Esophagus mucosa (tissue), 1 donor: ENCODE measurements at regions not wholly inside any gene's neighbourhood (a gene's known extent, or its start where the extent isn't known, plus 50 kb on each side); places are given as distances from the start of the nearest gene placed in this dataset.
"Not testable (repeated sequence)": the region's sequence is repeated elsewhere in the genome, so short reads cannot be mapped to it uniquely, and the experiment has no call there.

Experiments
- ATAC-seq: fragments of 200-7000 bp; cut with Tn5 transposase; one replicate; pipeline ENCODE4 v1.9.1; 2020
- donor health status: DM: yes; HTN: yes; CAD: no.

DNA sequence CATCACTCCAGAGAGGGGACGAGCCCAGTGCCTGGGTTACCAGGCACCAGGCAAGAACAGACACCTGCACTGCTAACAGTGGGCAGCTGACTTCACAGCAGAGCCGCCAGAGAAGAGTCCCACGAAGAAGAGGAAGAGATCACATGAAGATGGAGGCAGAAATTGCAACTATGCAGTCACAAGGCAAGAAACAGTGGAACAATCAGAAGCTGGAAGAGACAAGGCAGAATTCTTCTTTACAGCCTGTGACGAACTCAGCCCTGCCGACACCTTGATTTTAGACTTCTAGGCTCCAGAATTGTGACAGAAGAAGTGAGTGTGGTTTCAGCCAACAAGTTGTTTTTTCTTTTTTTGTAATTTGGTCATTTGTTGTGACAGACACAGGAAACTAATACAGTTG lies 59.2 kb downstream of the IL12A start:
- no peak for ATAC-seq

DNA sequence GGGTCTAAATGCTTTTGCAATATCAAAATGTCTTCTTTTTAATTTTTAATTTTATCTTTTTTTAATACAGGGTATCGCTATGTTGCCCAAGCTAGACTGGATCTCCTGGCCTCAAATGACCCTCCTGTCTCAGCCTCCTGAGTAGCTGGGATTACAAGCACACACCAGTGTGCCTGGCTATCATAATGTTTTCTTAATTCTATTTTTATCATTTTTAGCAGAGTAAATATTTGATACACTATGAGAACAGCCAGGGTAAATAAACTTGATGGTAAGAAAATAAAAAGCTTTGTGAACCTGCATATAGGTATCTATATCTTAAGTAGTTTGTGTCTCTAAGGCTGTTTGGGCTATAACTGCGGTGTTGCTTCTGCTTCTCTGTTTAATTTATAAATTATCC lies 60.4 kb downstream of the IL12A start:
- no peak for ATAC-seq

DNA sequence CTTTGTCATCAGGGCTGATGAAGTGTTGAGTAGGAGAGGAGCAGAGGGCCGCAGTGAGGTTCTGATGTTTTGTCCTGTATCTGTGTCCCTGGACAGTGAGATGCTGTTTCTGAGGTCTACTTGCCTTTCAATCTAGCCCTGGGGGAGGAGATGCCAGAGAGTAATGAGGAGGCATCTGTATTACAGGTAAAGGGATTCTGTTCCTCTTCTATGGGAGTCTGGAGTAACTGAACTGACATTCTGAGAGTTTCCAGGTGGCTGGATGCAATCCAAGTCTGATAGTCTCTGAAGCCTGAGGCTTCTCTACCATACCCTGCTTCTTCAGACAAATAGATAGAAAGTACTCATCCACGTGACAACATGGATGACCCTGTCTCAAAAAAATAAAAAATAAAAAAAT lies 60.9 kb downstream of the IL12A start:
- ATAC-seq: no peak

DNA sequence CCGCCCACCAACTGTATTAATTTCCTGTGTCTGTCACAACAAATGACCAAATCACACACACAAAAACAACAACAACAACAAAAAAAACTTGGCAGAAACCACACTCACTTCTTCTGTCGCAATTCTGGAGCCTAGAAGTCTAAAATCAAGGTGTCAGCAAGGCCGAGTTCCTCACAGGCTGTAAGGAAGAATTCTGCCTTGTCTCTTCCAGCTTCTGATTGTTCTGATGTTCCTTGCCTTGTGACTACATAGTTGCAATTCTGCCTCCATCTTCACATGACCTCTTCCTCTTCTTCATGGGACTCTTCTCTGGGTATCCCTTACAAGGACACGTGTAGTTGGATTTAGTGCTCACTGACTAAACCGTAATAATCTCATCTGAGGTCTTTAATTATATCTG lies 61.4 kb downstream of the IL12A start:
- ATAC-seq: no peak

DNA sequence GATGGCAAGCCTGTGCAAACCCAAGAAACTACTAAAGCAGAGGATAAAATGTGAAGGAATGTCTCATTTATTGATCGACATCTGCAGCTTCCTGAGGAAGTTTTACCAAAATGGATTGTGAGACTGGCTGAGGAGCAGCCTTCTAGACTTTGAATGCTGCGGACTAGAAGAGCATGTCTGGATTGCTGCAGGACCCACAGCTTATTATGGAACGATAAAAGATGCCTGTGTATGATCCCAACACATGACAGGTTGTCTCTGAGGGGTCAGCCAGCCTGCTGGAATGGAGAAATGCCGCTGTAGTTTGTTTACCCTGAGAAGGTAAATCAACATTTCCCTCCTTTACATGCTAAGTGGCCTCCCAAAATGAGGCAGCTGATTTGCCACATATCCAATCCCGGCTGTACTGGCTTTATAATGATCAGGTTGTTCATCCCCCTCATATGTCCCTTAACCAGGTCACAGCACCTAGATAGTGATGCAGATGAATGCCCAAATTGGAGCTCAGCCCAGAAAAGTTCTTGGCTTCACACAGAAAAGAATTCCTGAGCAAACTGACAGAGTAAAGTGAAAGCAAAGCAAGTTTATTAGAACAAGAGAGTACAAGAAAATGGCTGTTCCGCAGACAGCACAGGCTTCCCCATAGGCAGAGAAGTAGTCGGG lies 63.9 kb downstream of the IL12A start:
- no peak for ATAC-seq

DNA sequence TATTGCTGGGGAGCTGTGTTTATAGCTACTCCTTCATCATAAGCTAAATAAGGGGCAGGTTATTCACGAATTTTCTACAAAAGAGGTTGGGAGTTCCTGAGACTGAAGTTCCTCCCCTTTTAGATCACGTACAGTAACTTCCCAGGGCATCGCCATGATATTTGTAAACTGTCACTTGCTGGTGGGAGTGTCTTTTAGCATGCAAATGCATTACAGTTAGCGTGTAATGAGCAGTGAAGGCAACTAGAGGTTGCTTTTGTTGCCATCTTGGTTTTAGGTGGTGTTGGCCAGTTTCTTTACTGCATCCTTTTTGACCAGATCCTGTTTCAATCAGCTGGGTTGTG lies 64.4 kb downstream of the IL12A start:
- ATAC-seq: no peak

DNA sequence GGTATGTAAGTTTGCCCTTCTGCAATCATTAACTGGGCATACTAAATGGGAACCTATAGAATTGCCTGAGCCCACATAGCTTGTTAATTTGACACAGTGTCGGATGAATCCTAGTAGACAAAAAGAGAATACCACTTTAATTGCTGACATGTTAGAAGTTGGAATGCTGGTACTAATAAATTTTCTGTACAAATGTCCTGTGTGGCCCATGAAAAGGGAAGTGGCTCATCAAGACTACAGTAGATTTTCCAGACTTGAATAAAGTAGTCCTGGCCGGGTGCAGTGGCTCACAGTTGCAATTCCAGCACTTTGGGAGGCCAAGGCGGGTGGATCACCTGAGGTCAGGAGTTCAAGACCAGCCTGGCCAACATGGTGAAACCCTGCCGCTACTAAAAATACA lies 66.2 kb downstream of the IL12A start:
- not testable (repeated sequence) for ATAC-seq

DNA sequence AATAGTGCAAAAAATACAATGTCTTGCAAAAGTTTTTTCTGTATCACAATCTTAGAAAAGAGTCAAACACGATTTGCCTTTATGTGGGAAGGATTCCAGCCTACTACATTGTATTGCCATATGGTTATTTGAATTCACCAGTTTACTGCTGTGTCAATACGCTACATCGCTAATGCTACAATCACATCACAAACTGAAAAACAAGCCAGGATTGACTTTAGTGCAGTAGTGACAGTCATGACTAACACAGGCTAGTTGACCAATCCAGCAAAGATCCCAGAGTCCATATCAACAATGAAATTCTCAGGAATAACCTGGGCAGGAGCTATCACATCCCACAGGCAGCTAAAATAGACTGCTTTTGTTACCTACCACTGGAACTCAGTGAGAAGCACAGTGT lies 67.0 kb downstream of the IL12A start:
- ATAC-seq: no peak

DNA sequence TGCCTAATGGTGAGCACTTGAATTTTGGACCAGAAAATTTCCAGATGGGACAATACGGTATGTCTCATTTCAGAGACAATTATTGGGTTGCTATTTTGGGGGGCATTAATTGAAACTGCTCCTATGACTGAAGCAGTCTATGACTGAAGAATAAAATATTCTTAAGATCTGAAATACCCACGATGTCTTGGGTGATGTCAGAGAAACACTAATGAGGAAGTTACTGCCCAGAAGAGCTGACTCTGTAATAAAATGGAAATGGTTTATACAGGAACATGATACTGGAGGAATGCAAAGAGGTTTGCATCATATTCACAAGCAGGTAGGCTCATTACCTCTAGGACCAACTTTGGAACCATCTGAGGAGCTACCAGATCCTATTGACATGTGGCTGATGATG lies 68.7 kb downstream of the IL12A start:
- ATAC-seq: no peak

DNA sequence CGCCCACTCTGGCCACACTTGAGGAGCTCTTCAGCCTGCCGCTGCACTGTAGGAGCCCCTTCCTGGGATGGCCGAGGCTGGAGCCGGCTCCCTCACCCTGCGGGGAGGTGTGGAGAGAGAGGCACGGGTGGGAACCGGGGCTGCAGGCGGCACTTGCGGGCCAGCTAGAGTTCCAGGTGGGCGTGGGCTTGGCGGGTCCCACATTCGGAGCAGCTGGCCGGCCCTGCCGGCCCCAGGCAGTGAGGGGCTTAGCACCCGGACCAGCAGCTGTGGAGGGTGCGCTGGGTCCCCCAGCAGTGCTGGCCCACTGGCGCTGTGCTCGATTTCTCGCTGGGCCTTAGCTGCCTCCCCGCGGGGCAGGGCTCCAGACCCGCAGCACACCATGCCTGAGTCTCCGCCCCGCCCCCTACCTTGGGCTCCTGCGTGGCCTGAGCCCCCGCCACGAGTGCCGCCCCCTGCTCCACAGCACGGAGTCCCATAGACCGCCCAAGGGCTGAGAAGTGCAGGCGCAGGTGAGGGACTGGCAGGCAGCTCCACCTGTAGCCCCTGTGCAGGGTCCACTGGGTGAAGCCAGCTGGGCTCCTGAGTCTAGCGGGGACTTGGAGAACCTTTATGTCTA lies 71.9 kb downstream of the IL12A start:
- ATAC-seq: no peak

DNA sequence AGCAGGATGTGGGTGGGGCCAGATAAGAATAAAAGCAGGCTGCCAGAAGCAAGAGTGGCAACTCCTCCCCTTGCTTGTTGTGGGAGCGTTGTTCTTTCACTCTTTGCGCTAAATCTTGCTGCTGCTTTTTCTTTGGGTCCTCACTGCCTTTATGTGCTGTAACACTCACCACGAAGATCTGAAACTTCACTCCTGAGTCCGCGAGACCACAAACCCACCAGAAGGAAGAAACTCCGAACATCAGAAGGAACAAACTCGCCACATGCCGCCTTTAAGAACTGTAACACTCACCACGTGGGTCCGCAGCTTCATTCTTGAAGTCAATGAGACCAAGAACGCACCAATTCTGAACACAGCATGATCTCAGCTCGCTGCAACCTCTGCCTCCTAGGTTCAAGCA lies 72.9 kb downstream of the IL12A start:
- no peak for ATAC-seq

DNA sequence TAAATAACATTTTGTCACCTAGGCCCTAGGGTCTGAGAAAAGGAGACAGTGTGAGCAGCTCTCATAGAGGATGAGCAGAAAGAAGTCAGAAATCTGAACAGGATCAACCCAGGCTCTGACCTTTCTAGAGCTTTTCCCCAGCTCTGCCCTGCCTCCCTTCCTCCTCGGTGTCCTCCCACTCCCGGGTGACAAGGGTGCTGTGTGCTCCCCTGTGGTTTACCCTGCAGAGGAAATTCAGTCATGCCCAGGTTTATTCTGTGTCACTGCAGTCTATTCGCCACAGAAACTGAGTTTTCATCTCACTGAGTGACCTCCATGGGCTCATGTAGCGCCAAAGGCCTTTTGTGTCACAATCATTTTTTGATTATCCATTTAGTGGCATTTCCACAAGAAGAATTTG lies 76.6 kb downstream of the IL12A start:
- ATAC-seq: no peak

DNA sequence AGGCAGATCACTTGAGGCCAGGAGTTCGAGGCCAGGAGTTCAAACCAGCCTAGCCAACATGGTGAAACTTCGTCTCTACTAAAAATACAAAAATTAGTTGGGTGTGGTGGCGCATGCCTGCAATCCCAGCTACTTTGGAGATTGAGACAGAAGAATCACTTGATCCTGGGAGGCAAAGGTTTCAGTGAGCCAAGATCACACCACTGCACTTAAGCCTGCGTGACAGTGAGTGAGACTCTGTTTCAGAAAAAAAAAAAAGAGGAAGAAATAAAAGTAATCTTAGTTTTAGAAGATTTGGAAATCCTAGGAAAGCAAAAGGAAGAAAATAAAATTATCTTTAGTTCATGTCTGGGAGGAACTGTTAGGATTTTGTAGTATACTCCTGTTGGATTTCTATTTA lies 77.2 kb downstream of the IL12A start:
- no peak for ATAC-seq

DNA sequence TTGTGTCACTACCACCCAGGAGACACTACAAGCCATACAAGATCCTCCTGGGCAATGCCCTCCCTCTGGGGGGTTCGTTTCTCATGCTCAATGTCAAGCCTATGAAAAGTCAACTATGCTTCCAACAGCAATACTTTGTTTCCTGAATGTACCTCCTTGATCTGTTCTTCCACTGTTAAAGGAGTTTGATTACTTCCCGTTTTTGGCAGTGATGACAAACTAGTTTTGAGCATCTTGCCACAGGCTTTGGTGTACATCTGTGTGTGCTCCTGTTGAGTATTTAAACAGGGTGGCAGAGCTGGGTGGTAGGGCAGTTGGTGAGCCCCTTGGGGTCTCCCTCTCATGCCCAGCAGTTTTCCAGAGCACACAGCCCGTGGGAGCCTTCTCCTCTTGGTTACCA lies 81.4 kb downstream of the IL12A start:
- ATAC-seq: no peak

DNA sequence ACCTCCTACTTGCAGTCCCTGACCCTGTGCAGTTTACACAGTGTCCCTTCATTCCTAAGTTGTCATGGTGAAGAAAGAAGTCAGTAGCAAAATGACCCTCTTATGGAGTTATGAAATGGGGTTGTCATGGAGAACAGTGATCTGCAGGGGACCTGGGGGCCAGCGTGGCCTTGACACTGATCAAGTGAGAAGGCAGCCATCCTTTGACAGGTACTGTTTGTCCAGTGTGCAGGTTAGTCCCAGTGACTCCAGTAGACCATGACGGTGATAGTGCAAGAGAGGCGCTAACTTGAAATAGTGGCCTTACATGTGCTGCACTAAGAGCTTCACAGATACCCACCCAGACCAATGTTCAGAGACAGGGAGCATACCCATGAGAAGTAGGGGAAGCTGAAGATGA lies 87.9 kb downstream of the IL12A start:
- no peak for ATAC-seq

DNA sequence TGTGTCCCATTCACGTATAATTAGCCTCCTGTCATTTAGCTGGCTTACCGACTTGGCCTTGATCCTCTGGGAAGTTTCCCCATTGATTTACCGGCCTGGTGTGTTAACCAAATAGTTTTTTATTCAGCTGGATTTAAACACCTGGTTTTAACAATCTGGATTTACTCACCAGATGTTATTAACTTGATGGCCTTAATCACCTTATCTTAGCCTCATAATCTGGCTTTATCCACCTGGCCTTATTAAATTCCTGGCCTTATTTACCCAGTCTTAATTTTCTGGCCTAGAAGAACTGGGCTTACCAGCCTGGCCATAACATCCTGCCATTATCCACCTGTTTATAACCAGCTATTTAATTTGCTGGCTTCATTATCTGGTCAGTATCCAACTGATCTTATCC lies 89.9 kb downstream of the IL12A start:
- ATAC-seq: peak; percentile 53

DNA sequence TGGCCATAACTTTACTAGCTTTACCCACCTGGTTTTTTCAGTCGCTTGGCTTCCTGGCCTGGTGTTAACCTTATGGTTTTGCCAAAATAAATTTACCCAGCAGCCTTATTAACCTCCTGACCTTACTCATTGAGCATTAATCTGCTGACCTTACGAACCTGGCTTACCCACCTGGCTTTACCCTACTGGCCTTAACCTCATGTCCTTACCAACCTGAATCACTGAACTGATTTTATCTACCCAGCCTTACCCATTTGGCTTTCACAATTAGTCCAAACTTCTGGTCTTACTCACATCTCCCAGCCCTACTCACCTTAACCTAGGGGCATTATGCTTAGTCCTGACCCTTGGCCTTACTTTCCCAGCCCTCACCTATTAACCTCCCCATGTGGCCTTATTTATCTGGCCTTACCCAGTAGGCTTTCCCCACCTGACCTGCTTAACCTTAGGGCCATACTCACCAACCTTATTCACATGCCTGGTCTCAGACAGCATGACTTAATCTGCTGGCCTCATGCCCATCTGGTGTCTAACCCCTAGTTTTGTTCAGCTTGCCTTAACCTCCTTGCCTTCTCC lies 93.4 kb downstream of the IL12A start:
- peak; percentile 44 for ATAC-seq

DNA sequence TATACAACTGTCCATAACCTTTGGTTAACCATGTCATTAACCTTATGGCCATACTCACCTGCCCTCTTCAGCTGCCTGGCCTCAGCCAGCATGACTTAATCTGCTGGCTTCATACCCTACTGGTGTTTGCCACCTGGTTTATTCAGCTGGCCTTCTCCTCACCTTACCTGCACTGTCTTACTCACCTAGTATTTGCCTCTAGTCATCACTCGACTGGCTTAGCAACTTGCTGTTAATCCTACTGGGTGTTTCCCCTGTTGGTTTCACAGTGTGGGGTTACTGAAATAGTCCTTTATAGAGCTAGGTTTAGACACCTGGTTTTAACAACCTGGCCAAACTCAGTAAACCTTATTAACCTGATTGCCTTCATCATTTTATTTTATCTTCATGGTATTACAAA lies 96.4 kb downstream of the IL12A start:
- ATAC-seq: peak; percentile 92

DNA sequence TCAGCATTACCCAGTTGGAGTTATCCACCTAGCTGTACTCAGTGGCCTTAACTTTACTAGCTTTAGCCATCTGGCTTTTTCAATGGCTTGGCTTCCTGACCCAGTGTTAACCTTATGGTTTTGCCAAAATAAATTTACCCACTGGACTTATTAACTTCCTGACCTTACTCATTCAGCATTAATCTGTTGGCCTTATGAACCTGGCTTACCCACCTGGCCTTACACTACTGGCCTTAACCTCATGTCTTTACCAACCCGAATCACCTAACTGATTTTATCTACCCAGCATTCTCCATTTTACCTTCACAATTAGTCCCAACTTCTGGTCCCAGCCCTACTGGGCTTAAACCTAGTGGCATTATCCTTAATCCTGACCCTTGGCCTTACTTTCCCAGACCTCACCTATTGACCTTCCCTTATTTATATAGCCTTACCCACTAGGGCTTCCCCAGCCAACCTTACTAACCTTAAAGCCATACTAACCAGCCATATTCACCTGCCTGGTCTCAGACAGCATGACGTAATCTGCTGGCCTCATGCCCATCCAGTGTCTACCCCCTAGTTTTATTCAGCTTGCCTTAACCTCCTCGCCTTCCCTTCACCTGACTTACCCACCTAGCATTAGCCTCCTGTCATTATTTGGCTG lies 100.0 kb downstream of the IL12A start:
- no peak for ATAC-seq

DNA sequence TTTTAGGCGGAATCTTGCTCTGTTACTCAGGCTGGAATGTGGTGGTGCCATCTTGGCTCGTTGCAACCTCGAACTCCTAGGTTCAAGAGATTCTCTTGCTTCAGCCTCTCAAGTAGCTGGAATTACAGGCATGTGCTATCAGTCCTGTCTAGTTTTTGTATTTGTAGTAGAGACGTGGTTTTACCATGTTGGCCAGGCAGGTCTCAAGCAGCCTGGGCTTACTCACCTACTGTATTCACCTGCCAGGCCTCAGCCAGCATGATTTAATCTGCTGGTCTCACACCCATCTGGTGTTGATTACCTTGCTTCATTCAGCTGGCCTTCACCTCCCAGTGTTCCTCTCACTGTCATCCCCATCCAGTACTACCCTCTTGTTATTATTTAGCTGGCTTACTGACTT lies 102.0 kb downstream of the IL12A start:
- ATAC-seq: peak; percentile 47

DNA sequence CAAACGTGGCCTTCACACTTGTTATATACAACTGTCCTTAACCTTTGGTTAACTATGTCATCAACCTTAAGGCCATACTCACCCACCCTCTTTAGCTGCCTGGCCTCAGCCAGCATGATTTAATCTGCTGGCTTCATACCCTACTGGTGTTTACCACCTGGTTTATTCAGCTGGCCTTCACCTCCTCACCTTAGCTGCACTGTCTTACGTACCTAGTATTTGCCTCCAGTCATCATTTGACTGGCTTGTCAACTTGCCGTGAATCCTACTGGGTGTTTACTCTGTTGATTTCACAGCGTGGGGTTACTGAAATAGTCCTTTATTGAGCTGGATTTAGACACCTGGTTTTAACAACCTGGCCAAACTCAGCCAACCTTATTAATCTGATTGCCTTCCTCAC lies 102.8 kb downstream of the IL12A start:
- ATAC-seq: peak; percentile 47

DNA sequence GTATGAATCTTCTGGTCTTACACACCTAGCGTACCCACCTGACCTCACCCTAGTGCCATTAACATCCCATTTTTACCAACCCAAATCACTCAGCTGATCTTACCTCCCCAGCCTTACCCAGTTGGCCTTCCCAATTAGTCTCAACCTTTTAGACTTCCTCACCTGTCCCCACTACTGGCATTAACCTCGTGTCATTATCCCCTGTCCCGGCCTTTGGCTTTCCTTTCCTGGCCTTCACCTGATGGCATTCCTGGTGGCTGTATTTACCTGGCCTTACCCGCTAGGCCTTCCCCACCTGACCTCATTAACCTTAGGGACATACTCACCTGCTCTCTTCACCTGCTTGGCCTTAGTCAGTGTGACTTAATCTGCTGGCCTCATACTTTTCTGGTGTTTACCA lies 104.1 kb downstream of the IL12A start:
- ATAC-seq: peak; percentile 31

DNA sequence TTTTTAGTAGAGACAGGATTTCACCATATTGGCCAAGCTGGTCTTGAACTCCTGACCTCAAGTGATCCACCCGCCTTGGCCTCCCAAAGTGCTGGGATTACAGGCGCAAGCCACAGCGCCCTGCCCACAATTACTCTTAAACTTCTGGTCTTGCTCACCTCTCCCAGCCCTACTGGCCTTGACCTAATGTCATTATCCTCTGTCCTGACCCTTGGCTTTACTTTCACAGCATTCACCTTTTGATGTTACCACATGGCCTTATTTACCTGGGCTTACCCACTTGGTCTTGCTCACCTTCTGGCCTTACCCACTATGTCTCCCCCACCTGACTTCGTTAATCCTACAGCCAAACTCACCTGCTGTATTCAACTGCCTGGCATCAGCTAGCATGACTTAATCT lies 105.9 kb downstream of the IL12A start:
- ATAC-seq: no peak

DNA sequence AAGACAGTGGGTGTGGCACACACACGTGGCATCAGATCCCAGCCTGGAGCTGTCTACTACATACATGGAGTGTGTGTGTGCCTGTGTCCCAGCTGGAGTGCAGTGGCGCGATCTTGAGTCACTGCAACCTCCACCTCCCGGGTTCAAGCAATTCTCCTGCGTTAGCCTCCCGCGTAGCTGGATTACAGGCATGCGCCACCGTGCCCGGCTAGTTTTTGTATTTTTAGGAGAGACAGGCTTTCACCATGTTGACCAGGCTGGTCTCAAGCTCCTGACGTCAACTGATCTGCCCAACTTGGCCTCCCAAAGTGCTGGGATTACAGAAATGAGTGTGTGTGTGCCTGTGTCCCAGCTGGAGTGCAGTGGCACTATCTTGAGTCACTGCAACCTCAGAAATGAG lies 108.8 kb downstream of the IL12A start:
- ATAC-seq: peak; percentile 10
